ENCODE measurements at regions not wholly inside any gene's neighbourhood (a gene's known extent, or its start where the extent isn't known, plus 50 kb on each side); places are given as distances from the start of the nearest gene placed in this dataset.

GRCh38 chr3:177904621-177905020 lies 631.6 kb upstream of the KCNMB2 start (continued):
- TF ChIP-seq USF2 (CRISPR knock-in tag; IDR thresholded peaks at IDR 0.05) (no peak), TEAD1 (CRISPR knock-in tag; IDR thresholded peaks at IDR 0.05) (no peak), ARID4B (CRISPR knock-in tag; IDR thresholded peaks at IDR 0.05; ENCODE audit: borderline replicate concordance) (no peak), PREB (CRISPR knock-in tag; IDR thresholded peaks at IDR 0.05; ENCODE audit: borderline replicate concordance) (no peak), ETV6 (CRISPR knock-in tag; IDR thresholded peaks at IDR 0.05) (no peak), FOXP4 (CRISPR knock-in tag; IDR thresholded peaks at IDR 0.05) (no peak), MXD4 (CRISPR knock-in tag; IDR thresholded peaks at IDR 0.05; ENCODE audit: borderline replicate concordance) (no peak)

GRCh38 chr3:177905173-177906125 lies 630.8 kb upstream of the KCNMB2 start:
- Mint-ChIP-seq H3K9me3 (peaks cover 2% of the 10 kb centered on the region), H3K4me3 (no peak overlapping the region), H3K27ac (no peak overlapping the region), H3K4me1 (peaks cover 11% of the 10 kb centered on the region), H3K36me3 (peaks cover 2% of the 10 kb centered on the region), H3K27me3 (ENCODE audit: low read depth) (no peaks in the 10 kb centered on the region)
- POLR2A ChIA-PET, result interaction anchor here (1.2 kb wide), 1 partner anchor 15 kb away, joined by 3 read pairs; no protein-coding TSS in a partner anchor
- CTCF ChIA-PET, result no interaction called here
- ATAC-seq (no peak), DNase-seq (ENCODE audit: low spot score) (no peak)
- TF ChIP-seq ATF6 (CRISPR knock-in tag; IDR thresholded peaks at IDR 0.05), result no peak
- no peak for TF ChIP-seq AR (CRISPR knock-in tag; IDR thresholded peaks at IDR 0.05)
- TF ChIP-seq IRF2 (CRISPR knock-in tag; IDR thresholded peaks at IDR 0.05; ENCODE audit: borderline replicate concordance, low read depth), result no peak
- no peak for TF ChIP-seq TP53 (CRISPR knock-in tag; IDR thresholded peaks at IDR 0.05)
- no peak for TF ChIP-seq KAT7 (CRISPR knock-in tag; IDR thresholded peaks at IDR 0.05; ENCODE audit: borderline replicate concordance)
- TF ChIP-seq CBFB (CRISPR knock-in tag; IDR thresholded peaks at IDR 0.05; ENCODE audit: low read depth), result no peak
- TF ChIP-seq MLX (CRISPR knock-in tag; IDR thresholded peaks at IDR 0.05), result no peak
- TF ChIP-seq ZNF425 (CRISPR knock-in tag; conservative IDR thresholded peaks at IDR 0.05), result no peak
- no peak for TF ChIP-seq ATF3 (CRISPR knock-in tag; conservative IDR thresholded peaks at IDR 0.05)
- TF ChIP-seq ESRRA (CRISPR knock-in tag; IDR thresholded peaks at IDR 0.05; ENCODE audit: borderline replicate concordance), result no peak
